Putamen (tissue), 1 donor: ENCODE measurements at regions not wholly inside any gene's neighbourhood (a gene's known extent, or its start where the extent isn't known, plus 50 kb on each side); places are given as distances from the start of the nearest gene placed in this dataset.
"Not testable (repeated sequence)": the region's sequence is repeated elsewhere in the genome, so short reads cannot be mapped to it uniquely, and the experiment has no call there.

Source experiments
- DNase-seq: peaks from one replicate; pipeline ENCODE4 v3.0.0-alpha.2; 2016; ENCODE audit warnings: low spot score

DNA sequence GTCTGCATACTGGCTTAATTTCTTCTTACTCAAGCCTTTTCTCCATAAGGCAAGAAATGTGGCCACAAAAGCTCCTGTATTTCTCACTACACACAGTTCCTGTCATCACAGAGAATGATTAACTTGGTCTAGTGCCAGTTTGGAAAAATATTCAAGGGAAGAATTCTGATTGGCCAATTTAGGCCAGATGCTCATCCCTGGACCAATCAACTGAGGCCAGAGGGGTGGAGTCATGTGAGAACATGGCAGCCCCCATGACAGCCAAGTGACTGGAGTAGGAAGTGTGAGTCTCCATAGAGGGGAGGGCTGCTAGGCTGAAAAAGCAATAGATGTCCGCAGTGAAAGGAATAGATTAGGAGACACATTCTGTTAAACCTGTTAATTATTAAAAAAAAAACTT lies 56.4 kb upstream of the EEF2KMT start:
- not testable (repeated sequence) for DNase-seq

DNA sequence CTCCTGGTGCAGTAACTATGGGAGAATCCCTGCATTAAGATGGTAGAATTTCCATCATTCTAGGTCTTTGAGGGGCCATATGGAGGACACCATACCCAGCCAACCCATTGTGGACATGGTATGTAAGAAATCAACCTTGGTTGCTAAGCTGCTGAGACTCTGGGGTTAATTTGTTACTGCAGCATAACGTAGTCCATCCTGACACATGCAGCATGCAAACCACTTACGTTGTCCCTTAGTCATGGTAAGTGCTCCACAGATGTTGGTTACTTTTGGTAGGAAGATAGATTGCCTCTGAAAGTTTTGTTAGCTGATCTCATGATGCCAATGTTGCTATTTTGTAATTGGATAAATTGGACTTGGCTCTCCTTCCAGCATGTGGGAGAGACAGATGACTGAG lies 53.8 kb upstream of the EEF2KMT start:
- not testable (repeated sequence) for DNase-seq
